ENCODE measurements at regions not wholly inside any gene's neighbourhood (a gene's known extent, or its start where the extent isn't known, plus 50 kb on each side); places are given as distances from the start of the nearest gene placed in this dataset.

DNA sequence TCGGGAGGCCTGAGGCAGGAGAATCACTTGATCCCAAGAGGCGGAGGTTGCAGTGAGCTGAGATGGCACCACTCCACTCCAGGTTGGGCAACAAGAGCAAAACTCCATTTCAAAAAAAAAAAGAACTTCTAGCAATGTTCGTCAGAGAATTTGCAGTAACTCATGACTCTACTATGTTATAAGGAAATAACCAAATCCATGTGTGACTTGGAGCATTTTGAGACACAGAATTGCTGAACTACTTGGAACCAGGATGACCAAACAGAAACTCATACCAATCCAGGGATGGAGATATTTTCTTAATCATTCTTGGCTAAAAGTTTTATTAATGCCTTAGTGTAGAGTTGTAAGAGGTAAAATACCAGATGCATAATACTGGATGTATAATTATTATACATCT is 99.9 kb upstream of the BNC2 start:
- Histone ChIP-seq H3K27me3 (no peaks in the 10 kb centered on the region), H3K36me3 (replicated peaks in 1 of 2; ENCODE audit: insufficient read depth in 1 of 2, low read depth in 2 of 2) (no peaks in the 10 kb centered on the region), H3K4me3 (no peak overlapping the region), H3K4me1 (no peaks in the 10 kb centered on the region), H3K27ac (no peak overlapping the region), H3K9me3 (no peaks in the 10 kb centered on the region)
- no peak for DNase-seq
- no peak for ATAC-seq
- WGBS, 2 donors: 66 to 72% methylated on average over 3 of the region's 3 CpGs
- TF ChIP-seq POLR2A (IDR thresholded peaks at IDR 0.05): no peak
- TF ChIP-seq, protein P1, sequence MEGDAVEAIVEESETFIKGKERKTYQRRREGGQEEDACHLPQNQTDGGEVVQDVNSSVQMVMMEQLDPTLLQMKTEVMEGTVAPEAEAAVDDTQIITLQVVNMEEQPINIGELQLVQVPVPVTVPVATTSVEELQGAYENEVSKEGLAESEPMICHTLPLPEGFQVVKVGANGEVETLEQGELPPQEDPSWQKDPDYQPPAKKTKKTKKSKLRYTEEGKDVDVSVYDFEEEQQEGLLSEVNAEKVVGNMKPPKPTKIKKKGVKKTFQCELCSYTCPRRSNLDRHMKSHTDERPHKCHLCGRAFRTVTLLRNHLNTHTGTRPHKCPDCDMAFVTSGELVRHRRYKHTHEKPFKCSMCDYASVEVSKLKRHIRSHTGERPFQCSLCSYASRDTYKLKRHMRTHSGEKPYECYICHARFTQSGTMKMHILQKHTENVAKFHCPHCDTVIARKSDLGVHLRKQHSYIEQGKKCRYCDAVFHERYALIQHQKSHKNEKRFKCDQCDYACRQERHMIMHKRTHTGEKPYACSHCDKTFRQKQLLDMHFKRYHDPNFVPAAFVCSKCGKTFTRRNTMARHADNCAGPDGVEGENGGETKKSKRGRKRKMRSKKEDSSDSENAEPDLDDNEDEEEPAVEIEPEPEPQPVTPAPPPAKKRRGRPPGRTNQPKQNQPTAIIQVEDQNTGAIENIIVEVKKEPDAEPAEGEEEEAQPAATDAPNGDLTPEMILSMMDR (IDR thresholded peaks at IDR 0.05): no peak
- intact Hi-C loops (cut with DNase I): no loop called here

DNA sequence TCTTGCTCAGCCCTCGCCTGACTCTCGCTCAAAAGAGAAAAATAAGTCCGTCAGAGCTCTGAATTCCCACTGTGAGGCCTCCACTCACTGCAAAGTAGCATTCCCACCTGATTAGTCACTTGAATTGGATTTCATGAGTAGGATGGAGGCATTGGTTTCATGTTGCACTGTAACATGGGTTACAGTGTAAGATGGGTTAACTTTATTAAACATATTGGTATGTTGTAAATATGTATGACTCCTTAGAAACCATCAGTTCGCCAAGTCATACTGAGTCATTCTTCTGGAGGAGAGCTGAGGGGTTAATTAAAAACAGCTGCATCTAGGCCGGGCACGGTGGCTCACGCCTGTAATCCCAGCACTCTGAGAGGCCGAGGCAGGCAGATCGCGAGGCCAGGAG is 93.8 kb upstream of the BNC2 start:
- no peak for ATAC-seq
- Histone ChIP-seq H3K9me3 (no peaks in the 10 kb centered on the region), H3K4me1 (no peaks in the 10 kb centered on the region), H3K36me3 (replicated peaks in 1 of 2; ENCODE audit: insufficient read depth in 1 of 2, low read depth in 2 of 2) (no peaks in the 10 kb centered on the region), H3K27me3 (no peaks in the 10 kb centered on the region), H3K4me3 (no peak overlapping the region), H3K27ac (no peak overlapping the region)
- intact Hi-C loops (cut with DNase I): no loop called here
- TF ChIP-seq, protein P1 (IDR thresholded peaks at IDR 0.05): no peak
- TF ChIP-seq POLR2A (IDR thresholded peaks at IDR 0.05): no peak
- 88 to 96% methylated on average over 10 of the region's 10 CpGs for WGBS, 2 donors
- DNase-seq: no peak

DNA sequence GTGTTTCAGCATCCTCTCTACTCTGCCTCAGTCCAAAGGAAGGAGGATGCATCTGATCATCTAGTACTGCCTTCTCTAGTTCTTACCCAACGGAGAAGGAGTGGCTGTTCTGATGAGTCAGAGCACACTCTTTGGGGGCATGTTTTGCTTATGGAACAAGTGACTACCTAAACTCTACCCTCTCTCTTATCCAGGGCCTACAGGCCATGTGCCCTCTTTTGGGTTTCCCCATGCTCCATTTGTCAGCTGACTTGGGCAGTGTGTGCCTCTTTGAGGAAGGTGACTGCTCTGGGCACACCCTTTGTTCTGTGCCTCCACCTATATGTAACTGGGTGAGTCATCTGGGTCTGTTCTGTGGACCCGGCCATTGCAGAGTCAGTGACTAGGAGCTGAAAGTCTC is 89.6 kb upstream of the BNC2 start:
- no peak for DNase-seq

DNA sequence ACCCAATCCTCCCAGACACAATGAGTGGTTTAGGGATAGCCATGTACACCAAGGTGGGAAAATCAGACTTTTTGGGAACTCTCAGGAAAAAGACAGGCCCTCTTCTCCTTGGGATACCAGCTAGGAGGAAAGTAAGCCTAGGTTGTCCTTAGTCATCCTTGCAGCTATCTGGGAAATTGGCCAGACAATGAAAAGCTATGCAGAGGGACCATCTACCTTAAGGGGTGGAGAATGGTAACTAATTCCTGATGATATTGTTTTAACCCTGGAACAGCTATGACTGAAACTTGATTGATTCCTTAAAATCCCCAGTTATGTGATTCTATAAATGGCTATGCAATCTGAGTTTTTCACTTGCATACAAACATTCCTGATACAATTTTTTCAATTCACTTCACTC is 88.9 kb upstream of the BNC2 start:
- Histone ChIP-seq H3K4me1 (no peaks in the 10 kb centered on the region), H3K9me3 (no peaks in the 10 kb centered on the region)
- TF ChIP-seq, protein P1 (IDR thresholded peaks at IDR 0.05): no peak
- no peak for TF ChIP-seq POLR2A (IDR thresholded peaks at IDR 0.05)

More for the DNA sequence above, 89.6 kb upstream of the BNC2 start:
- H3K9me3 ChIP-seq: no peaks in the 10 kb centered on the region
- ATAC-seq: no peak
- H3K4me3 ChIP-seq: no peak overlapping the region
- TF ChIP-seq, protein P1 (IDR thresholded peaks at IDR 0.05): no peak
- no peak for TF ChIP-seq POLR2A (IDR thresholded peaks at IDR 0.05)
- H3K36me3 ChIP-seq (replicated peaks in 1 of 2; ENCODE audit: insufficient read depth in 1 of 2, low read depth in 2 of 2): no peaks in the 10 kb centered on the region
- H3K4me1 ChIP-seq: no peaks in the 10 kb centered on the region
- 57 to 78% methylated on average over 2 of the region's 2 CpGs for WGBS, 2 donors
- H3K27ac ChIP-seq: no peak overlapping the region
- H3K27me3 ChIP-seq: no peaks in the 10 kb centered on the region
- intact Hi-C loops (cut with DNase I): no loop called here

DNA sequence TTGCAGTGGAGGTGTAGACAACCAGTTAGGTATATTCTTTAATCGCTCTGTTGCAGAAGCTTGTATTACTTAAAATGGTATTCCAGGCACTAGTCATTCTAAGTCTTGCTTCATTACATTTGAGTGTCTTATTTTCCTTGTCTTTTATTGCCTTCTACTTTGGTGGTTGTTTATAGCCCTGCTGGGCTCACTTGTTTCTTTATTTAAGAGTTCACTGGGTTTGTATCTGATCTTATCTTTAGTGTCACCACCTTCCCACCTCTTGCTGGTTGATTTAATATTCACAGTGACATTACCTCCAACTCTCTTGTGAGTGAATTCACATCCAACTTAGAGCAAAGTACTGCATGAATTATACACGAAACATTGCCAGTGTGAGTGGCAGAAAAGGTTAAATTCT is 83.6 kb upstream of the BNC2 start:
- H3K36me3 ChIP-seq (replicated peaks in 1 of 2; ENCODE audit: insufficient read depth in 1 of 2, low read depth in 2 of 2): no peaks in the 10 kb centered on the region
- no peaks in the 10 kb centered on the region for H3K9me3 ChIP-seq
- no peak for TF ChIP-seq POLR2A (IDR thresholded peaks at IDR 0.05)
- TF ChIP-seq, protein P1 (IDR thresholded peaks at IDR 0.05): no peak
- ATAC-seq (no peak), DNase-seq (no peak)
- intact Hi-C loops (cut with DNase I): no loop called here
- no peak overlapping the region for H3K27ac ChIP-seq
- no peak overlapping the region for H3K4me3 ChIP-seq
- no peaks in the 10 kb centered on the region for H3K4me1 ChIP-seq
- 67 to 72% methylated on average over 2 of the region's 2 CpGs for WGBS, 2 donors
- H3K27me3 ChIP-seq: no peaks in the 10 kb centered on the region

More for the DNA sequence above, 88.9 kb upstream of the BNC2 start:
- no peak for DNase-seq
- ATAC-seq: no peak
- intact Hi-C loops (cut with DNase I): no loop called here
- H3K36me3 ChIP-seq (replicated peaks in 1 of 2; ENCODE audit: insufficient read depth in 1 of 2, low read depth in 2 of 2): no peaks in the 10 kb centered on the region
- no peak overlapping the region for H3K4me3 ChIP-seq
- no peaks in the 10 kb centered on the region for H3K27me3 ChIP-seq
- H3K27ac ChIP-seq: no peak overlapping the region
